ENCODE measurements at regions not wholly inside any gene's neighbourhood (a gene's known extent, or its start where the extent isn't known, plus 50 kb on each side); places are given as distances from the start of the nearest gene placed in this dataset.

DNA sequence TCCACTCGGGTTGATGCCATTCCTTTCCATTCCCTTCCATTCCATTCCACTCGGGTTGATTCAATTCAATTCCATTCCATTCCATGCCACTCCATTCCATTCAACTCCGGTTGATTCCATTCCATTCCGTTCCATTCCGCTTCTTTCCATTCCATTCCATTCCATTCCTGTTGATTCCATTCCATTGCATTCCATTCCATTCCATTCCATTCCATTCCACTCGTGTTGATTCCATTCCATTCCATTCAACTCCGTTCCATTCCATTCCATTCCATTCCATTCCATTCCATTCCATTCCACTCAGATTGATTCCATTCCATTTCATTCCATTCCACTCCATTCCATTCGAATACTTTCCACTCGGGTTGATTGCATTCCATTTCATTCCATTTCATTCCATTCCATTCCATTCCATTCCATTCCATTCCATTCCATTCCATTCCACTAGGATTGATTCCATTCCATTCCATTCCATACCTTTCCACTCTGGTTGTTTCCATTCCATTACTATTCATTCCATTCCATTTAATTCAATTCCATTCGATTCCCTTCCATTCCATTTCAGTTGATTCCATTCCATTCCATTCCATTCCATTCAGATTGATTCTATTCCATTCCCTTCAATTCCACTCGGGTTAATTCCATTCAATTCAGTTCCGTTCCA lies 1141.8 kb downstream of the RPIA start:
- in situ Hi-C loops (cut with MboI), result no loop called here
- no peaks in the 10 kb centered on the region for H4K20me1 ChIP-seq (ENCODE audit: control insufficient read depth, insufficient read depth)
- BruUV-seq (replicated peaks), result no TSS peak
- H3K4me3 ChIP-seq, result no peak overlapping the region
- no peak overlapping the region for H3K27ac ChIP-seq (ENCODE audit: control insufficient read depth, insufficient read depth)
- TF ChIP-seq CEBPB (IDR thresholded peaks at IDR 0.05; ENCODE audit: borderline replicate concordance in 1 of 2, low read depth in 2 of 2, low read length in 2 of 2), result no peak
- no peak for TF ChIP-seq ZZZ3 (IDR thresholded peaks at IDR 0.05; ENCODE audit: control insufficient read depth, insufficient read length, low read depth)
- no peak for TF ChIP-seq SREBF2 (IDR thresholded peaks at IDR 0.05; ENCODE audit: low read length)
- TF ChIP-seq, protein P1, sequence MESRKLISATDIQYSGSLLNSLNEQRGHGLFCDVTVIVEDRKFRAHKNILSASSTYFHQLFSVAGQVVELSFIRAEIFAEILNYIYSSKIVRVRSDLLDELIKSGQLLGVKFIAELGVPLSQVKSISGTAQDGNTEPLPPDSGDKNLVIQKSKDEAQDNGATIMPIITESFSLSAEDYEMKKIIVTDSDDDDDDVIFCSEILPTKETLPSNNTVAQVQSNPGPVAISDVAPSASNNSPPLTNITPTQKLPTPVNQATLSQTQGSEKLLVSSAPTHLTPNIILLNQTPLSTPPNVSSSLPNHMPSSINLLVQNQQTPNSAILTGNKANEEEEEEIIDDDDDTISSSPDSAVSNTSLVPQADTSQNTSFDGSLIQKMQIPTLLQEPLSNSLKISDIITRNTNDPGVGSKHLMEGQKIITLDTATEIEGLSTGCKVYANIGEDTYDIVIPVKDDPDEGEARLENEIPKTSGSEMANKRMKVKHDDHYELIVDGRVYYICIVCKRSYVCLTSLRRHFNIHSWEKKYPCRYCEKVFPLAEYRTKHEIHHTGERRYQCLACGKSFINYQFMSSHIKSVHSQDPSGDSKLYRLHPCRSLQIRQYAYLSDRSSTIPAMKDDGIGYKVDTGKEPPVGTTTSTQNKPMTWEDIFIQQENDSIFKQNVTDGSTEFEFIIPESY (IDR thresholded peaks at IDR 0.05), result no peak
- TF ChIP-seq, protein P2, sequence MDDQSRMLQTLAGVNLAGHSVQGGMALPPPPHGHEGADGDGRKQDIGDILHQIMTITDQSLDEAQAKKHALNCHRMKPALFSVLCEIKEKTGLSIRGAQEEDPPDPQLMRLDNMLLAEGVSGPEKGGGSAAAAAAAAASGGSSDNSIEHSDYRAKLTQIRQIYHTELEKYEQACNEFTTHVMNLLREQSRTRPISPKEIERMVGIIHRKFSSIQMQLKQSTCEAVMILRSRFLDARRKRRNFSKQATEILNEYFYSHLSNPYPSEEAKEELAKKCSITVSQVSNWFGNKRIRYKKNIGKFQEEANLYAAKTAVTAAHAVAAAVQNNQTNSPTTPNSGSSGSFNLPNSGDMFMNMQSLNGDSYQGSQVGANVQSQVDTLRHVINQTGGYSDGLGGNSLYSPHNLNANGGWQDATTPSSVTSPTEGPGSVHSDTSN (IDR thresholded peaks at IDR 0.05; ENCODE audit: insufficient replicate concordance, low read depth, low read length), result no peak
- no peak for TF ChIP-seq RAD21 (IDR thresholded peaks at IDR 0.05; ENCODE audit: insufficient read depth, low read depth, low read length)
- TF ChIP-seq BRCA1 (IDR thresholded peaks at IDR 0.05; ENCODE audit: low read depth, low read length), result no peak
- no peak for TF ChIP-seq RUNX3 (IDR thresholded peaks at IDR 0.05; ENCODE audit: low read length)
- no peak for TF ChIP-seq YY1 (IDR thresholded peaks at IDR 0.05; ENCODE audit: low read depth, low read length)
- TF ChIP-seq CHD2 (IDR thresholded peaks at IDR 0.05; ENCODE audit: borderline replicate concordance, low read depth, low read length), result no peak
- TF ChIP-seq ESRRA (IDR thresholded peaks at IDR 0.05; ENCODE audit: low read length), result no peak
- no peak overlapping the region for H3K4me2 ChIP-seq (ENCODE audit: control insufficient read depth, insufficient read depth)
- CTCF ChIA-PET, result no interaction called here
- ATAC-seq (peak; percentile 36; the same call in 1 of the 3 replicates), DNase-seq (ENCODE audit: low read depth, low spot score) (no peak), FAIRE-seq (no peak)
- intact Hi-C loops (cut with micrococcal nuclease; ENCODE audit: unreplicated experiment), result no loop called here
- WGBS (ENCODE audit: insufficient coverage, insufficient replicate concordance, low lambda C conversion rate, missing lambda C conversion rate), result 40% methylated on average over 12 of the region's 12 CpGs
- SMC1A ChIA-PET (ENCODE audit: uncharacterized antibody, unreplicated experiment), result no interaction called here
- H2AFZ ChIP-seq (ENCODE audit: control insufficient read depth, low read depth, low read length), result no peak overlapping the region
- no peaks in the 10 kb centered on the region for H3K36me3 ChIP-seq (ENCODE audit: control insufficient read depth in 2 of 2, insufficient read depth in 2 of 2, low read length in 1 of 2)
- H3K4me1 ChIP-seq (ENCODE audit: control insufficient read depth, insufficient read depth, low read length), result no peaks in the 10 kb centered on the region
- H3K79me2 ChIP-seq (ENCODE audit: control insufficient read depth, insufficient read depth, low read length), result no peaks in the 10 kb centered on the region
- peaks cover 29% of the 10 kb centered on the region for H3K9me3 ChIP-seq (replicated peaks; ENCODE audit: control insufficient read depth, insufficient read depth, low read length)
- RAD21 ChIA-PET (ENCODE audit: unreplicated experiment), result no interaction called here
- no peak overlapping the region for H3K9ac ChIP-seq (ENCODE audit: control insufficient read depth, insufficient read depth, low read length)
- no peaks in the 10 kb centered on the region for H3K27me3 ChIP-seq (replicated peaks in 1 of 2; ENCODE audit: control insufficient read depth in 2 of 2, insufficient read depth in 2 of 2, low read length in 1 of 2)
- POLR2A ChIA-PET, result no interaction called here

Measured in GM12878 (cell line).